GM10248 (cell line): ENCODE measurements at regions not wholly inside any gene's neighbourhood (a gene's known extent, or its start where the extent isn't known, plus 50 kb on each side); places are given as distances from the start of the nearest gene placed in this dataset.

ENCODE experiments used
- CTCF ChIA-PET: fragments of 300-600 bp; sonication (Branson Sonifier 250); formaldehyde crosslinking; extraction: SDS; loops from one replicate; lab custom pipeline; 2021; ENCODE audit warnings: antibody characterized with exemption; lab: Yijun Ruan, JAX
- POLR2A ChIA-PET: fragments of 350-650 bp; sonication (Branson Sonifier 250); formaldehyde crosslinking; extraction: SDS; loops from one replicate; lab custom pipeline; 2020; ENCODE audit warnings: antibody characterized with exemption; lab: Yijun Ruan, JAX
- DNase-seq: peaks from one replicate; pipeline ENCODE4 v3.0.0; 2012; ENCODE audit errors: extremely low spot score
- CTCF ChIP-seq: IDR thresholded peaks from 2 replicates; pipeline ENCODE4 v1.5.1; 2012; ENCODE audit warnings: mild to moderate bottlenecking, low read depth; ENCODE audit errors: extremely low read depth, missing control alignments, control extremely low read depth

- CTCF ChIA-PET, result no interaction called here
- TF ChIP-seq CTCF, result no peak
- DNase-seq, result no peak
- POLR2A ChIA-PET, result no interaction called here
Measured at GRCh38 chr2:4455486-4456155, 752.2 kb downstream of the DCDC2C start.

- CTCF ChIA-PET, result no interaction called here
- no peak for TF ChIP-seq CTCF
- POLR2A ChIA-PET, result no interaction called here
Measured at GRCh38 chr2:4464634-4465266, 761.4 kb downstream of the DCDC2C start.

GRCh38 chr2:4465671-4466070, 762.3 kb downstream of the DCDC2C start:
- DNase-seq, result no peak

More at GRCh38 chr2:4464634-4465266, 761.4 kb downstream of the DCDC2C start:
- no peak for DNase-seq

GRCh38 chr2:4475618-4476017, 772.2 kb downstream of the DCDC2C start:
- CTCF ChIA-PET, result interaction anchor here (1.0 kb wide), 1 partner anchor 8 kb away, joined by 3 read pairs; no protein-coding TSS in a partner anchor
- TF ChIP-seq CTCF, result no peak
- POLR2A ChIA-PET, result no interaction called here
- DNase-seq, result no peak

More at GRCh38 chr2:4465671-4466070, 762.3 kb downstream of the DCDC2C start:
- ChIA-PET POLR2A (no interaction called here), CTCF (interaction anchor here (0.9 kb wide), 1 partner anchor 25 kb away, joined by 3 read pairs; no protein-coding TSS in a partner anchor)
- TF ChIP-seq CTCF, result no peak

- no peak for TF ChIP-seq CTCF
- POLR2A ChIA-PET, result no interaction called here
- no peak for DNase-seq
- CTCF ChIA-PET, result interaction anchor here (1.5 kb wide), 1 partner anchor 7 kb away, joined by 3 read pairs; no protein-coding TSS in a partner anchor
Measured at GRCh38 chr2:4483050-4483449, 779.7 kb downstream of the DCDC2C start.

- POLR2A ChIA-PET, result no interaction called here
- no peak for TF ChIP-seq CTCF
- CTCF ChIA-PET, result no interaction called here
- no peak for DNase-seq
Measured at GRCh38 chr2:4486971-4487370, 783.6 kb downstream of the DCDC2C start.
